ENCODE measurements at regions not wholly inside any gene's neighbourhood (a gene's known extent, or its start where the extent isn't known, plus 50 kb on each side); places are given as distances from the start of the nearest gene placed in this dataset.

- no peaks in the 10 kb centered on the region for H3K36me3 Mint-ChIP-seq
- DNase-seq (ENCODE audit: low spot score) (peak; percentile 34), ATAC-seq (peak; percentile 65)
- peaks cover 18% of the 10 kb centered on the region for H3K9me3 Mint-ChIP-seq
- POLR2A ChIA-PET = no interaction called here
- TF ChIP-seq CREM (CRISPR knock-in tag; IDR thresholded peaks at IDR 0.05) (no peak), FOXP4 (CRISPR knock-in tag; IDR thresholded peaks at IDR 0.05) (no peak), ZSCAN18 (CRISPR knock-in tag; IDR thresholded peaks at IDR 0.05) (no peak), GTF2I (CRISPR knock-in tag; conservative IDR thresholded peaks at IDR 0.05) (no peak), NR2C2 (CRISPR knock-in tag; IDR thresholded peaks at IDR 0.05) (no peak), ZNF232 (CRISPR knock-in tag; IDR thresholded peaks at IDR 0.05) (no peak), SMAD3 (CRISPR knock-in tag; IDR thresholded peaks at IDR 0.05; ENCODE audit: borderline replicate concordance) (no peak)
- no peaks in the 10 kb centered on the region for H3K27me3 Mint-ChIP-seq (ENCODE audit: low read depth)
- no peak overlapping the region for H3K27ac Mint-ChIP-seq
- 0 out of 2 replicates have a peak, but pooled peaks cover 3% of the 10 kb centered on the region for H3K4me1 Mint-ChIP-seq
- CTCF ChIA-PET = no interaction called here
- no peak overlapping the region for H3K4me3 Mint-ChIP-seq
These were observed 200.0 kb upstream of the SULF2 start for GRCh38 chr20:47985092-47985850.

- no peak overlapping the region for H3K4me3 Mint-ChIP-seq
- ChIA-PET CTCF (no interaction called here), POLR2A (no interaction called here)
- DNase-seq (ENCODE audit: low spot score) = no peak
- peaks cover 4% of the 10 kb centered on the region; the same call in 1 of the 2 replicates for H3K4me1 Mint-ChIP-seq
- H3K9me3 Mint-ChIP-seq = peaks cover 19% of the 10 kb centered on the region
- no peak for ATAC-seq
- no peak overlapping the region for H3K27ac Mint-ChIP-seq
- no peaks in the 10 kb centered on the region for H3K27me3 Mint-ChIP-seq (ENCODE audit: low read depth)
- no peaks in the 10 kb centered on the region for H3K36me3 Mint-ChIP-seq
- TF ChIP-seq MXD4 (CRISPR knock-in tag; IDR thresholded peaks at IDR 0.05; ENCODE audit: borderline replicate concordance) (no peak), ERG (CRISPR knock-in tag; IDR thresholded peaks at IDR 0.05) (no peak), FOXP4 (CRISPR knock-in tag; IDR thresholded peaks at IDR 0.05) (no peak), AR (CRISPR knock-in tag; IDR thresholded peaks at IDR 0.05) (no peak), ATF3 (CRISPR knock-in tag; conservative IDR thresholded peaks at IDR 0.05) (no peak), PRRX2 (CRISPR knock-in tag; IDR thresholded peaks at IDR 0.05) (no peak), JAZF1 (CRISPR knock-in tag; IDR thresholded peaks at IDR 0.05) (no peak), HMGXB4 (CRISPR knock-in tag; IDR thresholded peaks at IDR 0.05) (no peak), E2F1 (CRISPR knock-in tag; IDR thresholded peaks at IDR 0.05) (no peak), ZNF671 (CRISPR knock-in tag; IDR thresholded peaks at IDR 0.05) (no peak), ZNF232 (CRISPR knock-in tag; IDR thresholded peaks at IDR 0.05) (no peak), USF1 (CRISPR knock-in tag; IDR thresholded peaks at IDR 0.05) (no peak), ZNF416 (CRISPR knock-in tag; IDR thresholded peaks at IDR 0.05) (no peak)
These were observed 199.2 kb upstream of the SULF2 start for GRCh38 chr20:47984437-47984836.
